ENCODE measurements at regions not wholly inside any gene's neighbourhood (a gene's known extent, or its start where the extent isn't known, plus 50 kb on each side); places are given as distances from the start of the nearest gene placed in this dataset.
A peak's percentile ranks its signal among the peaks of the same experiment; 100 is the strongest.

DNA sequence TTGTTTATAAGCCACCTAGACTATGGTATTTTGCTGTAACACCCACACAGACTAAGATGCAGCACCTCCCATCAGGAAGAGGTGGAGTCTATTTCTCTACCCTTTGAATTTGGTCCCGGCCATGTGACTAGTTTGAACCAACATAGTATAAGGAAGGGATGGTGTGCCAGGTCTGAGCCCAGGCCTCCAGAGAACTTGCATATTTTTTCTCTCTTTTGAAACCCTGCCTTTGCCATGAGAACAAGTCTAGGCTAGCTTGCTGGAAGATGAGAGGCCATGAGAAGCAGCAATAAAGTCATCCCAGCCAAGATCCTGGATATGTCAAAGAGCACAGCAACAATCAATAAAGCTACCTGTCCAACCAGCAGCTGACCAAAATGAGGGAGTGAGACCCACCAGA lies 63.0 kb upstream of the ANKEF1 start:
- Histone ChIP-seq H3K4me3 (no peak overlapping the region), H3K4me1 (no peaks in the 10 kb centered on the region), H3K27ac (no peak overlapping the region), H3K36me3 (no peaks in the 10 kb centered on the region), H3K27me3 (no peaks in the 10 kb centered on the region), H3K9me3 (no peaks in the 10 kb centered on the region)
- no peak for ATAC-seq
- DNase-seq: no peak
- TF ChIP-seq, protein P1, sequence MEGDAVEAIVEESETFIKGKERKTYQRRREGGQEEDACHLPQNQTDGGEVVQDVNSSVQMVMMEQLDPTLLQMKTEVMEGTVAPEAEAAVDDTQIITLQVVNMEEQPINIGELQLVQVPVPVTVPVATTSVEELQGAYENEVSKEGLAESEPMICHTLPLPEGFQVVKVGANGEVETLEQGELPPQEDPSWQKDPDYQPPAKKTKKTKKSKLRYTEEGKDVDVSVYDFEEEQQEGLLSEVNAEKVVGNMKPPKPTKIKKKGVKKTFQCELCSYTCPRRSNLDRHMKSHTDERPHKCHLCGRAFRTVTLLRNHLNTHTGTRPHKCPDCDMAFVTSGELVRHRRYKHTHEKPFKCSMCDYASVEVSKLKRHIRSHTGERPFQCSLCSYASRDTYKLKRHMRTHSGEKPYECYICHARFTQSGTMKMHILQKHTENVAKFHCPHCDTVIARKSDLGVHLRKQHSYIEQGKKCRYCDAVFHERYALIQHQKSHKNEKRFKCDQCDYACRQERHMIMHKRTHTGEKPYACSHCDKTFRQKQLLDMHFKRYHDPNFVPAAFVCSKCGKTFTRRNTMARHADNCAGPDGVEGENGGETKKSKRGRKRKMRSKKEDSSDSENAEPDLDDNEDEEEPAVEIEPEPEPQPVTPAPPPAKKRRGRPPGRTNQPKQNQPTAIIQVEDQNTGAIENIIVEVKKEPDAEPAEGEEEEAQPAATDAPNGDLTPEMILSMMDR (IDR thresholded peaks at IDR 0.05): no peak
- intact Hi-C loops (cut with DNase I): loop anchor here in 1 of 3 donors (10.0 kb wide), 1 partner anchor 123 kb away; no protein-coding TSS in a partner anchor
- no peak for FAIRE-seq
- 90 to 97% methylated on average over 1 of the region's 1 CpG for whole genome bisulfite sequencing, 2 donors

DNA sequence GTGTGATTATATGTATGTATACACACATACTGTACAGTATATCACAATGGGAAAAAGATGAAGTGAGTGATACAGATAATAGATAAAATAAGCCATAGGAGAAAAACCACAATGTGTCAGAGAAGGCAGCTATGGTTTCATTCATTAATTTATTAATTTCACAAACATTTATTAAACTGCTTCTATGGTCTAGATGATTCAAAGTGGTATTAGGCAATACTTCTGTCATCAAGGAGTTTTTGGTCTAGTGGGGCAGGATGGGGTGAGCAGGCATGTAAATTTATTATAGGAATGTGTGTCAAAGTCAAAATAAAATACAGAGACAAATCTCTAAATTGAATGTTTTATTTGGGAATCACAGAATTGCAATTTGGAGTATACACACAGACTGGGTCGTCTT lies 65.2 kb upstream of the ANKEF1 start:
- WGBS, 2 donors: 71 to 75% methylated on average over 1 of the region's 1 CpG
- intact Hi-C loops (cut with DNase I): loop anchor here in 1 of 3 donors (10.0 kb wide), 1 partner anchor 125 kb away; no protein-coding TSS in a partner anchor
- H3K27me3 ChIP-seq: no peaks in the 10 kb centered on the region
- ATAC-seq (no peak), DNase-seq (no peak), FAIRE-seq (no peak)
- TF ChIP-seq, protein P1 (IDR thresholded peaks at IDR 0.05): no peak
- H3K27ac ChIP-seq: no peak overlapping the region
- H3K4me1 ChIP-seq: no peaks in the 10 kb centered on the region
- H3K4me3 ChIP-seq: no peak overlapping the region
- no peaks in the 10 kb centered on the region for H3K9me3 ChIP-seq
- no peaks in the 10 kb centered on the region for H3K36me3 ChIP-seq

GRCh38 chr20:9968015-9968414 lies 66.8 kb upstream of the ANKEF1 start:
- H3K36me3 ChIP-seq: no peaks in the 10 kb centered on the region
- WGBS, 2 donors: 0 to 36% methylated on average over 1 of the region's 1 CpG
- no peak overlapping the region for H3K27ac ChIP-seq
- intact Hi-C loops (cut with DNase I): no loop called here
- FAIRE-seq (no peak), ATAC-seq (no peak), DNase-seq (no peak)
- no peak overlapping the region for H3K4me3 ChIP-seq
- no peaks in the 10 kb centered on the region for H3K9me3 ChIP-seq
- H3K27me3 ChIP-seq: no peaks in the 10 kb centered on the region
- TF ChIP-seq, protein P1 (IDR thresholded peaks at IDR 0.05): no peak
- no peaks in the 10 kb centered on the region for H3K4me1 ChIP-seq

- ATAC-seq (peak in 3 of 4 donors; percentile 57 to 59 (median 58)), DNase-seq (no peak)
- intact Hi-C loops (cut with DNase I): no loop called here
Measured at GRCh38 chr20:9966966-9967365, 67.8 kb upstream of the ANKEF1 start.

GRCh38 chr20:9963029-9963428 lies 71.8 kb upstream of the ANKEF1 start:
- 72 to 91% methylated on average over 4 of the region's 4 CpGs for WGBS, 2 donors
- no peak for FAIRE-seq
- Histone ChIP-seq H3K27ac (no peak overlapping the region), H3K4me3 (no peak overlapping the region), H3K27me3 (no peaks in the 10 kb centered on the region), H3K4me1 (no peaks in the 10 kb centered on the region), H3K36me3 (no peaks in the 10 kb centered on the region), H3K9me3 (no peaks in the 10 kb centered on the region)
- ATAC-seq: no peak
- intact Hi-C loops (cut with DNase I): no loop called here
- TF ChIP-seq, protein P1 (IDR thresholded peaks at IDR 0.05): no peak
- no peak for DNase-seq

More at GRCh38 chr20:9966966-9967365, 67.8 kb upstream of the ANKEF1 start:
- TF ChIP-seq, protein P1 (IDR thresholded peaks at IDR 0.05): peak in 1 of 4 donors; percentile 17
- Histone ChIP-seq H3K4me1 (no peaks in the 10 kb centered on the region), H3K27me3 (no peaks in the 10 kb centered on the region), H3K27ac (no peak overlapping the region), H3K36me3 (no peaks in the 10 kb centered on the region), H3K9me3 (no peaks in the 10 kb centered on the region), H3K4me3 (no peak overlapping the region)
- WGBS, 2 donors: 25 to 27% methylated on average over 7 of the region's 7 CpGs
- no peak for FAIRE-seq
